Gastrocnemius medialis (tissue), 4 donors: ENCODE measurements at regions not wholly inside any gene's neighbourhood (a gene's known extent, or its start where the extent isn't known, plus 50 kb on each side); places are given as distances from the start of the nearest gene placed in this dataset.

Experiments used
- ATAC-seq, 2 donors: fragments of 150-250 bp; one replicate each; pipeline ENCODE4 v1.9.1; 2016
- DNase-seq, 2 donors: peaks; one replicate each; pipeline ENCODE4 v3.0.0-alpha.2; 2019
- H3K27ac ChIP-seq, 4 donors: fragments of 200-600 bp; sonication (generic); 1 replicate in 1 of 4; 2 replicates in 3 of 4; pipeline ENCODE4 v1.5.1; 2016 to 2018; ENCODE audit warnings: mild to moderate bottlenecking in 2 of 4, moderate library complexity in 1 of 4
- H3K27me3 ChIP-seq, 3 donors: fragments of 200-600 bp; sonication (generic) in 2 of 3; 1 replicate in 1 of 3; 2 replicates in 2 of 3; pipeline versions ENCODE4 v1.5.1 to v1.6.0; 2016 to 2019; ENCODE audit warnings: mild to moderate bottlenecking in 1 of 3, moderate library complexity in 1 of 3
- H3K36me3 ChIP-seq, 2 donors: fragments of 200-600 bp; sonication (generic) in 1 of 2; one replicate each; pipeline ENCODE4 v1.5.1; 2017 to 2018
- H3K4me1 ChIP-seq, 2 donors: fragments of 200-600 bp; sonication (generic) in 1 of 2; one replicate each; pipeline ENCODE4 v1.5.1; 2016 to 2017; ENCODE audit warnings: mild to moderate bottlenecking in 2 of 2
- H3K4me3 ChIP-seq, 4 donors: fragments of 200-600 bp; sonication (generic) in 3 of 4; 1 replicate in 1 of 4; 2 replicates in 3 of 4; pipeline ENCODE4 v1.5.1; 2016 to 2019; ENCODE audit warnings: mild to moderate bottlenecking in 2 of 4
- H3K9me3 ChIP-seq, 3 donors: fragments of 200-600 bp; sonication (generic) in 2 of 3; 1 replicate in 1 of 3; 2 replicates in 2 of 3; pipeline ENCODE4 v1.5.1; 2016 to 2019
- CTCF ChIP-seq, 5 experiments: fragments of 450-650 bp in 3 of 5; fragments of 200-600 bp in 2 of 5; sonication (generic) in 2 of 5; IDR thresholded peaks in 4 of 5; conservative IDR thresholded peaks in 1 of 5; 1 replicate in 4 of 5; 2 replicates in 1 of 5; pipeline ENCODE4 v1.5.1; 2016 to 2019; ENCODE audit warnings: antibody characterized with exemption in 5 of 5, mild to moderate bottlenecking in 3 of 5, moderate library complexity in 3 of 5
- POLR2A ChIP-seq, 2 donors: fragments of 450-650 bp; IDR thresholded peaks; one replicate each; pipeline ENCODE4 v1.6.1; 2017; ENCODE audit warnings: antibody characterized with exemption in 2 of 2, mild to moderate bottlenecking in 2 of 2, moderate library complexity in 2 of 2
- in situ Hi-C, 4 donors: fragments of 200-750 bp; cut with MboI; loops; one replicate each; pipeline versions ENCODE4 v1.15.0 to v1.8.0; 2017; ENCODE audit warnings: low sequenced_read_pairs in 4 of 4
- intact Hi-C: fragments of 100-400 bp; cut with DNase I; formaldehyde crosslinking; loops from one replicate; pipeline ENCODE4 v1.15.1; 2023; ENCODE audit warnings: low total_unique reads

GRCh38 chr22:47789171-47789570 lies 1026.7 kb downstream of the TBC1D22A start:
- H3K27me3 ChIP-seq: peaks cover 0 to 2% (median 0%) of the 10 kb centered on the region in 3 donors
- ATAC-seq (no peak), DNase-seq (no peak)
- no peaks in the 10 kb centered on the region for H3K4me1 ChIP-seq
- no peaks in the 10 kb centered on the region for H3K36me3 ChIP-seq
- in situ Hi-C loops (no loop called here), intact Hi-C loops (no loop called here)
- H3K27ac ChIP-seq: no peak overlapping the region
- no peaks in the 10 kb centered on the region for H3K9me3 ChIP-seq
- TF ChIP-seq POLR2A (IDR thresholded peaks at IDR 0.05) (no peak), CTCF (IDR thresholded peaks at IDR 0.05 in 4 of 5, conservative IDR thresholded peaks at IDR 0.05 in 1 of 5) (no peak)
- H3K4me3 ChIP-seq: no peak overlapping the region

GRCh38 chr22:47788461-47788860 lies 1026.0 kb downstream of the TBC1D22A start:
- no peaks in the 10 kb centered on the region for H3K9me3 ChIP-seq
- no peak overlapping the region for H3K27ac ChIP-seq
- no peaks in the 10 kb centered on the region for H3K4me1 ChIP-seq
- TF ChIP-seq POLR2A (IDR thresholded peaks at IDR 0.05): no peak
- no peak for TF ChIP-seq CTCF (IDR thresholded peaks at IDR 0.05 in 4 of 5, conservative IDR thresholded peaks at IDR 0.05 in 1 of 5)
- H3K36me3 ChIP-seq: no peaks in the 10 kb centered on the region
- no peak for DNase-seq
- intact Hi-C loops: no loop called here
- in situ Hi-C loops: no loop called here
- ATAC-seq: no peak
- peaks cover 0 to 2% (median 0%) of the 10 kb centered on the region in 3 donors for H3K27me3 ChIP-seq
- no peak overlapping the region for H3K4me3 ChIP-seq

DNA sequence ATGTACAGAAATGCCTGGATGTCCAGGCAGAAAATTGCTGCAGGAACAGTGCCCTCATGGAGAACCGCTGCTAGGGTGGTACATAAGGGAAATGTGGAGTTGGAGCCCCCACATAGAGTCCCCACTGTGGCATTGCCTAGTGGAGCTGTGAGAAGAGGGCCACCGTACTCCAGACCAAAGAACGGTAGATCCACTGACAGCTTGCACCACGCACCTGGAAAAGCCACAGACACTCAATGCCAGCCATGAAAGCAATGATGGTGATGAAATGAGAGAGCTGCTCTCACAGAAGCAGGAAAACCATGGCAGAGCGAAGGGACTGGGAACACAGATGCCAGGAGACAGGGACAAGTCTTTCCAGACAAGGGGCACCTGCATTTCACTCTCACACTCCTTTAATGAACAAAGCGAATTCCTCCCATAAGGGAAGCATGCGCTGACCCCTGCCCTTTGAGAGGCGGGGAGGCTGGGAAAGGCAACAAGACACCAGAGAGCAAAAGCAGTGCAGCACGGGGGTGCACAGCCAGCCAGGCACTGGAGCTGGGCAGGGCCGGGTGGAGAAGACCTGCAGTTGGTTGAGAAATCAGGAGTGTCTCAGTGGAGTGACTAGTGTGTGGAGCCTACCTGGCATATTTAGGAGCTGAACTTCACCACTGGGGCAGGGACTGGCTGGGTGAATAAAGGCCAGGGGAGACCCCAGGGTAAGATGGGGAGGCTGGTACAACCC lies 1025.2 kb downstream of the TBC1D22A start:
- TF ChIP-seq CTCF (IDR thresholded peaks at IDR 0.05 in 4 of 5, conservative IDR thresholded peaks at IDR 0.05 in 1 of 5): no peak
- no peaks in the 10 kb centered on the region for H3K36me3 ChIP-seq
- no peak for ATAC-seq
- in situ Hi-C loops (no loop called here), intact Hi-C loops (no loop called here)
- H3K27me3 ChIP-seq: peaks cover 0 to 2% (median 0%) of the 10 kb centered on the region in 3 donors
- DNase-seq: no peak
- no peaks in the 10 kb centered on the region for H3K9me3 ChIP-seq
- H3K4me1 ChIP-seq: no peaks in the 10 kb centered on the region
- H3K27ac ChIP-seq: no peak overlapping the region
- H3K4me3 ChIP-seq: no peak overlapping the region

DNA sequence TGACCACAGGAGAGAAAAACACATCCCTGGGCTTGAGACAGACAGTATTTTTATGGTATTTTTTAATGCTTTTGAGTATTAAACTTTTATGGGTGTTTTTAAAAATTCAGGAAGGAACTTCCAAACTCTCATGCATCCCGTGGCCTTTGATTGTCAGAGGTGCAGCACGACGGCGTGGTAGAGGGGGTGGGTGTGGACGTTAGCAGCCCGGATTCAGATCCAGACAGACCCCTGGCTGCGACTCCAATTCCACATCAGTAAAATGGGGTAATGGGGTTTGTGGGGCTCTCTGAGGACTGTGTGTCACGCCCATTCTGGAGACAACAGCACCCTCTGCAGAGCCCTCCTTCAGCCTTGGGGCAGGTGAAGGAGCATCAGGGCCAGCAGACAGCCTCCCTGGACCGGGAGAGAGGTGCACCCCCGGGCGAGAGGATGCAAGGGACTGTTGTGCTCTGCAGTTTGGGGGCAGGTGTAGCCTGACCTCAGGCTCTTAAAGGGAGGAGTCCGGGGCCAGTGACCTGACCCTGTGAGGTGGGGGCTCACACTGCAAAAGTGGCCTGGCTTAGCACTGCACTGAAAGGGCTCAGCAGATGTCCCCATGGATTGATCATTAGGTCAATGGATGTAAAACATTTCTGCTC lies 1024.3 kb downstream of the TBC1D22A start:
- intact Hi-C loops: no loop called here
- H3K27me3 ChIP-seq: peaks cover 0 to 2% (median 0%) of the 10 kb centered on the region in 3 donors
- no peak for ATAC-seq
- no peak overlapping the region for H3K27ac ChIP-seq
- H3K4me1 ChIP-seq: no peaks in the 10 kb centered on the region
- DNase-seq: no peak
- H3K9me3 ChIP-seq: no peaks in the 10 kb centered on the region
- no peak overlapping the region for H3K4me3 ChIP-seq
- TF ChIP-seq POLR2A (IDR thresholded peaks at IDR 0.05) (no peak), CTCF (IDR thresholded peaks at IDR 0.05 in 4 of 5, conservative IDR thresholded peaks at IDR 0.05 in 1 of 5) (no peak)
- no peaks in the 10 kb centered on the region for H3K36me3 ChIP-seq
- in situ Hi-C loops: no loop called here
